ENCODE measurements at regions not wholly inside any gene's neighbourhood (a gene's known extent, or its start where the extent isn't known, plus 50 kb on each side); places are given as distances from the start of the nearest gene placed in this dataset.
A peak's percentile ranks its signal among the peaks of the same experiment; 100 is the strongest.
"Not testable (repeated sequence)": the region's sequence is repeated elsewhere in the genome, so short reads cannot be mapped to it uniquely, and the experiment has no call there.

- no peak for DNase-seq
These were observed 756.3 kb downstream of the BCKDHB start for GRCh38 chr6:80862756-80863155.

- no peak for DNase-seq
These were observed 753.6 kb downstream of the BCKDHB start for GRCh38 chr6:80860107-80860506.

GRCh38 chr6:80847973-80848372 is 741.5 kb downstream of the BCKDHB start:
- not testable (repeated sequence) for DNase-seq

GRCh38 chr6:80832337-80832736 is 725.9 kb downstream of the BCKDHB start:
- DNase-seq, result no peak

GRCh38 chr6:80793411-80793810 is 686.9 kb downstream of the BCKDHB start:
- DNase-seq, result no peak

GRCh38 chr6:80792151-80792550 is 685.7 kb downstream of the BCKDHB start:
- no peak for DNase-seq

GRCh38 chr6:80789912-80790570 is 683.6 kb downstream of the BCKDHB start:
- no peak for DNase-seq

GRCh38 chr6:80783271-80783670 is 676.8 kb downstream of the BCKDHB start:
- not testable (repeated sequence) for DNase-seq

GRCh38 chr6:80771941-80772340 is 665.5 kb downstream of the BCKDHB start:
- DNase-seq, result no peak

- DNase-seq, result no peak
These were observed 662.6 kb downstream of the BCKDHB start for GRCh38 chr6:80769106-80769505.

GRCh38 chr6:80767808-80768207 is 661.3 kb downstream of the BCKDHB start:
- DNase-seq, result no peak

- DNase-seq, result no peak
These were observed 637.7 kb downstream of the BCKDHB start for GRCh38 chr6:80744213-80744612.

- DNase-seq, result peak; percentile 47
These were observed 636.0 kb downstream of the BCKDHB start for GRCh38 chr6:80742481-80742880.

GRCh38 chr6:80733641-80734040 is 627.2 kb downstream of the BCKDHB start:
- DNase-seq, result no peak

- no peak for DNase-seq
These were observed 622.4 kb downstream of the BCKDHB start for GRCh38 chr6:80728830-80729229.

- DNase-seq, result no peak
These were observed 621.8 kb downstream of the BCKDHB start for GRCh38 chr6:80728101-80728750.

GRCh38 chr6:80725156-80725930 is 618.9 kb downstream of the BCKDHB start:
- DNase-seq, result no peak

GRCh38 chr6:80720824-80721223 is 614.4 kb downstream of the BCKDHB start:
- no peak for DNase-seq

- no peak for DNase-seq
These were observed 608.0 kb downstream of the BCKDHB start for GRCh38 chr6:80714513-80714912.

- DNase-seq, result no peak
These were observed 592.0 kb downstream of the BCKDHB start for GRCh38 chr6:80698459-80698858.

- no peak for DNase-seq
These were observed 589.8 kb downstream of the BCKDHB start for GRCh38 chr6:80696268-80696667.

GRCh38 chr6:80690551-80691131 is 584.2 kb downstream of the BCKDHB start:
- no peak for DNase-seq

GRCh38 chr6:80689716-80690395 is 583.4 kb downstream of the BCKDHB start:
- DNase-seq, result no peak

All from NCI-H748 treated with DMSO at 0.1 percent for 48 hours (cell line).